T-helper 1 cell treated with Interleukin-12 subunit alpha and Interleukin-12 subunit beta and Interleukin-4 antibody, amounts not matched to agents 30 μg/mL and 1 μg/mL, for 36 hours (primary cell): ENCODE measurements at regions not wholly inside any gene's neighbourhood (a gene's known extent, or its start where the extent isn't known, plus 50 kb on each side); places are given as distances from the start of the nearest gene placed in this dataset.

Experiments used
- H3K27ac Mint-ChIP-seq: one replicate; pipeline ENCODE4 v1.8.0; 2021; ENCODE audit warnings: mild to moderate bottlenecking, mixed read lengths
- H3K27me3 Mint-ChIP-seq: one replicate; pipeline ENCODE4 v1.8.0; 2021; ENCODE audit warnings: low read depth, mixed read lengths
- H3K36me3 Mint-ChIP-seq: one replicate; pipeline ENCODE4 v1.8.0; 2021; ENCODE audit warnings: low read depth, mixed read lengths
- H3K4me1 Mint-ChIP-seq: one replicate; pipeline ENCODE4 v1.8.0; 2021; ENCODE audit warnings: low read depth, mixed read lengths
- H3K4me3 Mint-ChIP-seq: one replicate; pipeline ENCODE4 v1.8.0; 2021; ENCODE audit warnings: mild to moderate bottlenecking, moderate library complexity, mixed read lengths
- H3K9me3 Mint-ChIP-seq: one replicate; pipeline ENCODE4 v1.8.0; 2021; ENCODE audit warnings: mixed read lengths

DNA sequence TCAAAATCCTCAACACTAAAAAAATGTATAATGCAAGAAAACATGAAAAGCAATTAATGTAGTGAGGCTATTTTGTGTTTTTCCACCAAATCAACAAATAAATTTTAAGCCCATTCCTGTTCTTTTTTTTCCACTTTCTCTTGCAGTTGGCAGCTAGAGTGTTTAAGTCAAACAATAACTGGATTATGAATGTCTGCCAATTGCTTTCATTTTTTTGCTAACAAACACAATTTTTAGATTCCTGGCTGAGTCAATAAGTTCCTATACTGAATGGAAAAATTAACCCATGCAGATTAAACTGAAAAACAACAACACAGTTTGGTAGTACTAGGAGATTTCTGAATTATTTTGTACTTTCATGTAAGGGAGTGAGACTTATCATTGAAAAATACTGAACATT is 232.4 kb downstream of the SLITRK5 start:
- no peak overlapping the region for H3K27ac Mint-ChIP-seq
- no peak overlapping the region for H3K4me3 Mint-ChIP-seq
- H3K4me1 Mint-ChIP-seq = no peaks in the 10 kb centered on the region
- no peaks in the 10 kb centered on the region for H3K36me3 Mint-ChIP-seq
- no peaks in the 10 kb centered on the region for H3K9me3 Mint-ChIP-seq
- no peaks in the 10 kb centered on the region for H3K27me3 Mint-ChIP-seq

DNA sequence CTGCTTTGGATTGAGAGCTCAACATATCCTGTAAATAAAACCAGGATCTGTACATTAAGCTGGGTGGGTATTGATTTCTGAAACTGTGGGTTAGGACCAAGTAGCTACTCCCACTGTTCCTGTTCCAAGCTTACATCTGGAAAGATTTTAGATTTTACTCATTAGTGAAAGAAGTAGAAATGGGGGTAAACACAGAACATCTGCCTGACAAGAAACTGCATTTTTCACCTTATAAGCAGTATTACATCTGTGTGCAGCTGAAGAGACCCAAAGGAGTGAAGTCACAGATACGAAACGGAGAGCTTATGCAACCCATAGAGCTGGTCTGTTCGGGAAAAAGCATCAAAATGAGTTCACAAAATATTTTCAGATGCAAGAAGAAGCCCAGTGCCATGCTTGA is 235.2 kb downstream of the SLITRK5 start:
- no peaks in the 10 kb centered on the region for H3K36me3 Mint-ChIP-seq
- H3K27ac Mint-ChIP-seq = no peak overlapping the region
- H3K4me1 Mint-ChIP-seq = no peaks in the 10 kb centered on the region
- H3K27me3 Mint-ChIP-seq = no peaks in the 10 kb centered on the region
- no peak overlapping the region for H3K4me3 Mint-ChIP-seq
- no peaks in the 10 kb centered on the region for H3K9me3 Mint-ChIP-seq

DNA sequence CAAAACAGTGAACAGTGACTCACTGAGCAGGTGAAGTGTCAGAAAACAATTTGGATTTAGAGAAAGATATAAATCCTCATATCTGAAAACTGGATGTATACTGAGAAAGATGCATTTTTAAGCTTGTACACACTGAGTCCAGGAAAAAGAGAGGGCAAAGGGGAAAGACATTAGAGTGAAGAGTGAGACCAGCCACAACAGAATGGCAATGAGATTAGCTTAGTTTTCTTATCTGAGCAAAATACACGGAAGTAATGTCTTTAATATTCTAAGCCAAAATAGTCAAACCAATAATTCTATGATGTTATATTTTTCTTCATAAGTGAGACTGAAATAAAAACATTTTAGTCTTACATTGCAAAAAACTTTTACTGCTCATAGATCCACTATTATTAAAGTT is 236.0 kb downstream of the SLITRK5 start:
- Mint-ChIP-seq H3K4me3 (no peak overlapping the region), H3K27me3 (no peaks in the 10 kb centered on the region), H3K27ac (no peak overlapping the region), H3K4me1 (no peaks in the 10 kb centered on the region), H3K36me3 (no peaks in the 10 kb centered on the region), H3K9me3 (peaks cover 3% of the 10 kb centered on the region)

DNA sequence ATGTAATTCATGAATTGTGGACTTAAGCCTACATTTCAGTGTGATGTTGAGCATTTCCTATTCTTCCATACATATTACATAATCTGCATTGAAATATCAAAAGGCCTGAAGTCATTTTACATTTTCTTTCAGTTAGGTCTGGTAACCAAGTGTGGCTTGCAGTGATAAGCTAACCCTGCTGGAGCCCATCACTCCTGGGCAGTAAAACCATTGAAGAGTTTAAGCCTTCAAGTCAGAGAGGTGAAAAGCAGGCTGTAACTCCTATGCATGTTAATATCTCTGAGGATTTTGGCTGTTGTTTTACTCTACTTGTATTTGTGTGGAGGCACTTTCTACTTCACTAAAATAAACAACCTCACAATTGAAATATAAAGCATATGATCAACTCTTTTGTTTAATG is 248.8 kb downstream of the SLITRK5 start:
- Mint-ChIP-seq H3K36me3 (no peaks in the 10 kb centered on the region), H3K27me3 (no peaks in the 10 kb centered on the region), H3K4me3 (no peak overlapping the region), H3K9me3 (peaks cover 9% of the 10 kb centered on the region), H3K4me1 (no peaks in the 10 kb centered on the region), H3K27ac (no peak overlapping the region)

DNA sequence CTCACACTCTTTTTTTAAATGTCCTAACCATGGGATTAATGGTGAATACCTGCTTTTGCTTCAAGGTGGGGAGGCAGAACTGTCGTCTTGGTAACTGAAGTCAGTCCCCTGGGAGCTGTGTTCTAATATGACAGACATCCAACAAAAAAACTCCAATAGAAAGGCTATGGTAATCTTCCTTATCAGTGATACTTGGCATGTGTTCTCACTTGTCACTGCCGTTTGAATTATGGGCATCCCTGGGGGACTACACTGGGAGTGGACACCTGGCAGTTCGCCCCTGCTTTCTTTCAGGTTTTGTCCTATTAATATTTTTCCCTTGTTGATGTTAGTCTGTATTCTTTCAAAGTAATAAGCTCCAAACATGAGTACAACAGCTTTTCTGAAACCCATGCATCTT is 252.6 kb downstream of the SLITRK5 start:
- no peak overlapping the region for H3K4me3 Mint-ChIP-seq

DNA sequence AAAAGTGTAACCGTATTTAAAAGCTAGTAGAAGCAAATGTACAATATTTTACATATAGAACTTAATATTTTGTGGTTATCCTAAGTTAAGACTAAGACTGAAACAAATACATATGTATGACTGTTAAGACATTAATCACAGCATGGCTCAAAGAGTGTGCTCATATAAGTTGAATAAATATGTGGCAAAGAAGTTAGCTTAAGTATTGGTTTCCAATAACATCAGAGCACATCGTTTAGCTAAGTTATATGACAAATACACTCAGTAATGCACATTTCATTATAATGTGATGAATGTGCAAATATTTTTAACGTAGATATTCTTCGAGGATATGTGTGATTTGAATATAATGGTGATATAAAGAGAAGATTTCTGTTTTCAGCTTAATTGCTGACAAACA is 253.8 kb downstream of the SLITRK5 start:
- Mint-ChIP-seq H3K27me3 (no peaks in the 10 kb centered on the region), H3K4me3 (no peak overlapping the region), H3K4me1 (no peaks in the 10 kb centered on the region), H3K36me3 (no peaks in the 10 kb centered on the region), H3K9me3 (peaks cover 9% of the 10 kb centered on the region), H3K27ac (no peak overlapping the region)

More for the DNA sequence above, 252.6 kb downstream of the SLITRK5 start:
- Mint-ChIP-seq H3K36me3 (no peaks in the 10 kb centered on the region), H3K27ac (no peak overlapping the region), H3K9me3 (peaks cover 9% of the 10 kb centered on the region), H3K4me1 (no peaks in the 10 kb centered on the region), H3K27me3 (no peaks in the 10 kb centered on the region)

DNA sequence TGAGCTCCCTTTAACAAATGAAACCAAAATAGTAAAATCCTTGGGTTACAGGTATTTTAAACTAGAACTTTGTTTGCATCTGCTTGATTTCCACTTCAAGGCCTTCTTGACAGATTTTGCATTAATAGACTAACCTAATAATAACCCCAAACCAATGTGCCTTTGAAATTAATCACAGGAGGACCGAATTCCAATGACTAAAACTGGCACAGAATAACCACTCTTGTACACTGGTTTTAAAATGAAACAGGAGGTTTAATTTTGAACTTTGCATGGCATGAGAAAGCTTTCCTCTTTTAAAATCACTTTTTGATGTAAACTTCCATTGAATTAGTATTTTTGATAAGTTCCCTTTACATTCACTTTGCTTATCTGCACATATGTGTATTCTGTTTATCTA is 269.6 kb downstream of the SLITRK5 start:
- no peaks in the 10 kb centered on the region for H3K27me3 Mint-ChIP-seq
- no peak overlapping the region for H3K4me3 Mint-ChIP-seq
- H3K36me3 Mint-ChIP-seq = no peaks in the 10 kb centered on the region
- peaks cover 4% of the 10 kb centered on the region for H3K9me3 Mint-ChIP-seq
- no peaks in the 10 kb centered on the region for H3K4me1 Mint-ChIP-seq
- no peak overlapping the region for H3K27ac Mint-ChIP-seq

DNA sequence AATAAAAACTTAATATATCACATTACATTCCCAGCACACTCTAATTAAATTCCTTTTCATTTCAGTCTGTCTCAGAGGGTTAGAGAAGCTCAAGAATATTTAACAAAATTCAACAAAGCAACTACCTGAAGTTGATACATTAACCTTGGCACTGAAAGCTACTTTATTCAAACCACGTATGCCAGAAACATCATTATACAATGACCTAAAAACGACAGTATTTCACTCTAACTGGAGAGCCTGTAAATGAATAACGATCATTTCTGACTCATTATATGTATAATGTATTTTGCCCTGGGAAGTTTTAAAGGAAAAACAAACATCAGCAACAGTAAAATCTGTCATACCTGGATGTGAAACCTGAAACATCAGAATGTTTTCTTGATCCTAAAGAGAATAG is 270.1 kb downstream of the SLITRK5 start:
- no peaks in the 10 kb centered on the region for H3K4me1 Mint-ChIP-seq
- H3K9me3 Mint-ChIP-seq = peaks cover 4% of the 10 kb centered on the region
- no peaks in the 10 kb centered on the region for H3K27me3 Mint-ChIP-seq
- H3K36me3 Mint-ChIP-seq = no peaks in the 10 kb centered on the region
- no peak overlapping the region for H3K27ac Mint-ChIP-seq
- H3K4me3 Mint-ChIP-seq = no peak overlapping the region

DNA sequence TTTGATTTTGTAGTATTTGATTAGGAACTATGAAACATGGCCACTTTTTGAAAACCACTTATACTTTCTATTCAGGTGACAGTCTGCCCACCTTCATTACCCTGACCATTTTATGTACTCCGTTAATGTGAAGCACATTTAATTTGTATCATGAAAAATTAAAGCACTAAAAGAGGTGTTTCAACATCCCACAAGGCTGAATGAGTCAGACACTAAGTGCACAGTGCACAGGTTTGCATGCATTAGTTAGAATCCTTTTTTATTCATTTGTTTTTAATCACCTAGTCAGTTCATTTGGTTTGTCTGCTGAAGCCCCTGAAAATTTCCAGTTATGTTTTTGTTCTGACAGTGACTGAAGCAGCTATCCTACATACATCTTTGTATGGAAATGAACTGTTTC is 271.0 kb downstream of the SLITRK5 start:
- no peaks in the 10 kb centered on the region for H3K36me3 Mint-ChIP-seq
- no peaks in the 10 kb centered on the region for H3K27me3 Mint-ChIP-seq
- H3K4me3 Mint-ChIP-seq = no peak overlapping the region
- no peaks in the 10 kb centered on the region for H3K4me1 Mint-ChIP-seq
- no peak overlapping the region for H3K27ac Mint-ChIP-seq
- H3K9me3 Mint-ChIP-seq = peaks cover 4% of the 10 kb centered on the region

DNA sequence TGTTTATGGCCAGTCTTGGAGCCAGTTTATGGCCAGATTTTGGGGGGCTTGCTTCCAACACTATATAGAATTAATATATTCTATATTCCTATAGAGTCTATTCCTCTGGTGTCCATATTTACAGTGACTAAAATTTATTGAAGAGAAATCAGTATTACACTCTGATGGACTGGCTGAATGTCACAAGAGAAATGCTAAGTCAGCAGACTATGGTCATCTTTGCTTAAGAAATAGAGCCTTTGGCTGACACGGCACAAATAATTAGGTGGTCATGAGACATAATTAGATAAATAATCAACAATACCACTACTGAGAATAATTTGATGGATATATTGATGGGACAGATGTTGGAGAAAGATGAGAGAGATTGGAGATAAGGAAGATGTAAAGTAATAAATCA is 272.9 kb downstream of the SLITRK5 start:
- no peak overlapping the region for H3K4me3 Mint-ChIP-seq
- peaks cover 4% of the 10 kb centered on the region for H3K9me3 Mint-ChIP-seq
- no peaks in the 10 kb centered on the region for H3K27me3 Mint-ChIP-seq
- H3K36me3 Mint-ChIP-seq = no peaks in the 10 kb centered on the region
- no peaks in the 10 kb centered on the region for H3K4me1 Mint-ChIP-seq
- H3K27ac Mint-ChIP-seq = no peak overlapping the region

DNA sequence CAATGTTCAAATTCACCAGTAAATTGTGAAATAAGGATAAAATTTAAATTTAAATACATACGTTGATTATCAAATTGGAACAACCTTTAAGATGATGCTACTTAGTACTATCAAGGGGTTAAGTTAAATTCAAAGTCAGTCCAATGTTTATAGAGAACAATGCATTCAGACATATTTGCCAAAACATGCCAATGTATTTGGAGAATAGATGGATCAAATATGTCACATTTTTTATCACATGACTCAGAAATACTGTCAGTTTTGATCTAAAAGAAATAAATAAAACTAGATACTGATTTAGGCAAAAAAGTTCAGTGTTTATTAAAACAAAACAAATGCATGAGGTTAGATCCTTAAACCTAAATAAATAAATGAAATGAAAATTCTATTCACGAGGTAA is 281.2 kb downstream of the SLITRK5 start:
- no peaks in the 10 kb centered on the region for H3K36me3 Mint-ChIP-seq
- peaks cover 3% of the 10 kb centered on the region for H3K9me3 Mint-ChIP-seq
- no peaks in the 10 kb centered on the region for H3K27me3 Mint-ChIP-seq
- no peak overlapping the region for H3K4me3 Mint-ChIP-seq
- no peaks in the 10 kb centered on the region for H3K4me1 Mint-ChIP-seq
- H3K27ac Mint-ChIP-seq = no peak overlapping the region

DNA sequence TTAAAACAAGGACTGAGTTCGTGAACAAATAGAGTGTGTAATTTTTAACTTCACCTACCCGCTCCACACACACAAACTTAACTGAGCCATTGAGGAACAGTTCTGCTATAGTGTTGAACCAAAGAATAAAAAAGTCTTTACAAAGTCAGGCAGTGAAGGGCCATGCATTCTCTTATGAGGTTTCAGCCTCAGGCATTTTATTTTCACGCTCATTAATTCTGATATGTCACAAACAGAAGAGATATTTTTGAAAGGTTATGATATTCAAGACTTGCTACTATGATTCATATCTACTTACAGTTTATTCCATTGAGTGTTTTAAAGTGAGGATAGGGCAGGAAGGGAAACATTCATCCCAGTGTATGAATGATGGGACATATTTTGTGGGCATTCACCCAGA is 282.2 kb downstream of the SLITRK5 start:
- Mint-ChIP-seq H3K27ac (no peak overlapping the region), H3K4me3 (no peak overlapping the region), H3K4me1 (no peaks in the 10 kb centered on the region), H3K9me3 (peaks cover 3% of the 10 kb centered on the region), H3K27me3 (no peaks in the 10 kb centered on the region), H3K36me3 (no peaks in the 10 kb centered on the region)

DNA sequence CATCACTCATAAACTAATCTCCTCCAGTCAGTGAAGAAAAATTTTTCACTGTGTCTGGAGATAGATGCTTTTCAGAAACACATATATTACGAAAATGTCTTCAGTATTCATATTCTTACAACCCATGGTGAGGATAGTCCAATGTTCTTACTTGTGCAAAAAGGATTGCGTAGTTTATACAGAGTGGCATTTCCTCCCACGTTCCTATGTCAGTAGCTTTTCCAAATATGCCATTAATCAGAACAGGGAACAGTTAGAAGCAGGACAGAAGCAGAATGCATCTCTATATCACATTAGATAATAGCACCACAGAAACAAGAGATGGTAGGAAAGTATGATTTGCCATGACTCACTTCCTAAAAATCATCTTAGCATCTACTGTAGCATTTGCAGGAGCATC is 282.9 kb downstream of the SLITRK5 start:
- Mint-ChIP-seq H3K4me3 (no peak overlapping the region), H3K27me3 (no peaks in the 10 kb centered on the region), H3K4me1 (no peaks in the 10 kb centered on the region), H3K36me3 (no peaks in the 10 kb centered on the region), H3K27ac (no peak overlapping the region), H3K9me3 (peaks cover 3% of the 10 kb centered on the region)

DNA sequence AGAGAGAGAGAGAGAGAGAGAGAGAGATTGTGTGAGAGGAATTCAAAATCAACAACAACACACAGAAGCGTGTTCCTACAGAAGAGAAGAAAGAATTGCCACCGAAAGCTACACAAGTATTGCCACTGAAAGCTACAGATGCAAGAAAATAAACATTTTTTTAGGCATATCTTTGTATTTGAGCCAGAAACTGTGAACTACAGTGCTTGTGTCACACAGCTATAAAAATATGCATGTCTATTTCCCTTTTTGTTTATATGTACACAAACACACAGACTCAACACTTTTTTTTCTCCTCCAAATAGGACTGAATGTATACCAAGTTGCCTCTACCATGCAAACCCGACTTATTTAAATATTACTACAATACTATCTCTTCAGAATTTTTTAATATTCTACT is 290.4 kb downstream of the SLITRK5 start:
- Mint-ChIP-seq H3K9me3 (no peaks in the 10 kb centered on the region), H3K27me3 (no peaks in the 10 kb centered on the region), H3K36me3 (no peaks in the 10 kb centered on the region), H3K4me1 (no peaks in the 10 kb centered on the region), H3K27ac (no peak overlapping the region), H3K4me3 (no peak overlapping the region)

DNA sequence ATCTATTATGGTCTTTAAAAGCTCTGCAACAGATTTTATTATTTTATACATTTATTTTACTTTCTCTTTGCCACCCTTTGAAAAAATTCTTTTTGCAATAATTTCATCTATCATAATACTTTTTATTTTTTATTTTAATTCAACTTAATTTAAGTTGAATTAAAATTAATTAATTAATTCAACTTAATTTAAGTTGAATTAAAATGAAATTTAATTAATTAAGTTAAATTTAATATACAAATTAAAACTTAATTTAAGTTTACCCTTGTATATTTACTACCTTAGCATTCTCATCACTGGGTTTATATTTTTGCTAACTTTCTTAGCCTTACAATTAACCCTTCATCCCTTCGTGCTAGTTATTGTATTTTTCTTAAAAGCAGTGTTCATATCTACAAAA is 301.4 kb downstream of the SLITRK5 start:
- no peaks in the 10 kb centered on the region for H3K4me1 Mint-ChIP-seq
- H3K9me3 Mint-ChIP-seq = no peaks in the 10 kb centered on the region
- no peaks in the 10 kb centered on the region for H3K36me3 Mint-ChIP-seq
- no peak overlapping the region for H3K27ac Mint-ChIP-seq
- H3K4me3 Mint-ChIP-seq = no peak overlapping the region
- no peaks in the 10 kb centered on the region for H3K27me3 Mint-ChIP-seq

DNA sequence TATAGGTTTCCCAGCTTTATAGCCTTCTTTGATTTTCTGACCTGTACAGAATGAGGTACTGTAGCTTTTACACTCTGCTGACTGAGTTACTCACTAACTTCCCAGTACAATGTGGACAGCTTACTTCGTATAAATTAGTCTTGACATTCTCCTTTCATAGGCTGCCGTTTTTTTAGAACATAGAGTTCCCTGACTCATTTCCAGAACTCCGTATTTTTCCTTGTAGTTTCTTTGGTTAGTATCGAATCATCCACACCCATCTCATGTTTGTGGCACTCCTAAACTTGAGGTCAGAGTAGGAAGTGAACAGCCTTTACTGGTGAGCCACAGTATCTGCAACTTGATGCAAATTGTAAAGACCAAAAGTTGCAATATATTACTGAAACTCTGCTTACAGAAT is 303.9 kb downstream of the SLITRK5 start:
- no peak overlapping the region for H3K4me3 Mint-ChIP-seq
- H3K27me3 Mint-ChIP-seq = no peaks in the 10 kb centered on the region

More for the DNA sequence above, 303.9 kb downstream of the SLITRK5 start:
- H3K4me1 Mint-ChIP-seq = no peaks in the 10 kb centered on the region
- no peaks in the 10 kb centered on the region for H3K9me3 Mint-ChIP-seq
- H3K36me3 Mint-ChIP-seq = no peaks in the 10 kb centered on the region
- H3K27ac Mint-ChIP-seq = no peak overlapping the region
